ENCODE measurements at regions not wholly inside any gene's neighbourhood (a gene's known extent, or its start where the extent isn't known, plus 50 kb on each side); places are given as distances from the start of the nearest gene placed in this dataset.

- H3K4me3 ChIP-seq (ENCODE audit: low read length), result no peak overlapping the region
- no peaks in the 10 kb centered on the region for H3F3A ChIP-seq (ENCODE audit: insufficient read depth, low read length, poor library complexity, severe bottlenecking)
- no peaks in the 10 kb centered on the region for H4K20me1 ChIP-seq (ENCODE audit: insufficient read depth)
- no peaks in the 10 kb centered on the region for H3K9me3 ChIP-seq (ENCODE audit: low read length)
- no peak overlapping the region for H3K27ac ChIP-seq (ENCODE audit: low read length)
- no peak overlapping the region for H2AFZ ChIP-seq (ENCODE audit: low read depth, low read length)
- TF ChIP-seq POLR2AphosphoS5 (IDR thresholded peaks at IDR 0.05), result no peak
- TF ChIP-seq, protein P1, sequence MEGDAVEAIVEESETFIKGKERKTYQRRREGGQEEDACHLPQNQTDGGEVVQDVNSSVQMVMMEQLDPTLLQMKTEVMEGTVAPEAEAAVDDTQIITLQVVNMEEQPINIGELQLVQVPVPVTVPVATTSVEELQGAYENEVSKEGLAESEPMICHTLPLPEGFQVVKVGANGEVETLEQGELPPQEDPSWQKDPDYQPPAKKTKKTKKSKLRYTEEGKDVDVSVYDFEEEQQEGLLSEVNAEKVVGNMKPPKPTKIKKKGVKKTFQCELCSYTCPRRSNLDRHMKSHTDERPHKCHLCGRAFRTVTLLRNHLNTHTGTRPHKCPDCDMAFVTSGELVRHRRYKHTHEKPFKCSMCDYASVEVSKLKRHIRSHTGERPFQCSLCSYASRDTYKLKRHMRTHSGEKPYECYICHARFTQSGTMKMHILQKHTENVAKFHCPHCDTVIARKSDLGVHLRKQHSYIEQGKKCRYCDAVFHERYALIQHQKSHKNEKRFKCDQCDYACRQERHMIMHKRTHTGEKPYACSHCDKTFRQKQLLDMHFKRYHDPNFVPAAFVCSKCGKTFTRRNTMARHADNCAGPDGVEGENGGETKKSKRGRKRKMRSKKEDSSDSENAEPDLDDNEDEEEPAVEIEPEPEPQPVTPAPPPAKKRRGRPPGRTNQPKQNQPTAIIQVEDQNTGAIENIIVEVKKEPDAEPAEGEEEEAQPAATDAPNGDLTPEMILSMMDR (IDR thresholded peaks at IDR 0.05; ENCODE audit: poor library complexity, severe bottlenecking), result no peak
- no peak for TF ChIP-seq SMC3 (conservative IDR thresholded peaks at IDR 0.05; ENCODE audit: poor library complexity)
- TF ChIP-seq MXI1 (conservative IDR thresholded peaks at IDR 0.05; ENCODE audit: poor library complexity, severe bottlenecking), result no peak
- TF ChIP-seq EZH2 (IDR thresholded peaks at IDR 0.05; ENCODE audit: borderline replicate concordance, insufficient read depth, low read length, poor library complexity, severe bottlenecking), result no peak
- no peak for TF ChIP-seq RAD21 (conservative IDR thresholded peaks at IDR 0.05)
- no peak for TF ChIP-seq TAF1 (IDR thresholded peaks at IDR 0.05; ENCODE audit: low read depth)
- TF ChIP-seq, protein P2, sequence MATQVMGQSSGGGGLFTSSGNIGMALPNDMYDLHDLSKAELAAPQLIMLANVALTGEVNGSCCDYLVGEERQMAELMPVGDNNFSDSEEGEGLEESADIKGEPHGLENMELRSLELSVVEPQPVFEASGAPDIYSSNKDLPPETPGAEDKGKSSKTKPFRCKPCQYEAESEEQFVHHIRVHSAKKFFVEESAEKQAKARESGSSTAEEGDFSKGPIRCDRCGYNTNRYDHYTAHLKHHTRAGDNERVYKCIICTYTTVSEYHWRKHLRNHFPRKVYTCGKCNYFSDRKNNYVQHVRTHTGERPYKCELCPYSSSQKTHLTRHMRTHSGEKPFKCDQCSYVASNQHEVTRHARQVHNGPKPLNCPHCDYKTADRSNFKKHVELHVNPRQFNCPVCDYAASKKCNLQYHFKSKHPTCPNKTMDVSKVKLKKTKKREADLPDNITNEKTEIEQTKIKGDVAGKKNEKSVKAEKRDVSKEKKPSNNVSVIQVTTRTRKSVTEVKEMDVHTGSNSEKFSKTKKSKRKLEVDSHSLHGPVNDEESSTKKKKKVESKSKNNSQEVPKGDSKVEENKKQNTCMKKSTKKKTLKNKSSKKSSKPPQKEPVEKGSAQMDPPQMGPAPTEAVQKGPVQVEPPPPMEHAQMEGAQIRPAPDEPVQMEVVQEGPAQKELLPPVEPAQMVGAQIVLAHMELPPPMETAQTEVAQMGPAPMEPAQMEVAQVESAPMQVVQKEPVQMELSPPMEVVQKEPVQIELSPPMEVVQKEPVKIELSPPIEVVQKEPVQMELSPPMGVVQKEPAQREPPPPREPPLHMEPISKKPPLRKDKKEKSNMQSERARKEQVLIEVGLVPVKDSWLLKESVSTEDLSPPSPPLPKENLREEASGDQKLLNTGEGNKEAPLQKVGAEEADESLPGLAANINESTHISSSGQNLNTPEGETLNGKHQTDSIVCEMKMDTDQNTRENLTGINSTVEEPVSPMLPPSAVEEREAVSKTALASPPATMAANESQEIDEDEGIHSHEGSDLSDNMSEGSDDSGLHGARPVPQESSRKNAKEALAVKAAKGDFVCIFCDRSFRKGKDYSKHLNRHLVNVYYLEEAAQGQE (IDR thresholded peaks at IDR 0.05; ENCODE audit: borderline replicate concordance), result no peak
- H3K36me3 ChIP-seq (ENCODE audit: insufficient read depth, low read length), result no peaks in the 10 kb centered on the region
- no peaks in the 10 kb centered on the region for H3K9me2 ChIP-seq (ENCODE audit: insufficient read depth, low read length)
- H3K79me2 ChIP-seq (replicated peaks; ENCODE audit: insufficient read depth, low read length), result no peaks in the 10 kb centered on the region
- H3K4me2 ChIP-seq (ENCODE audit: low read length), result no peak overlapping the region
- H3K9ac ChIP-seq (ENCODE audit: low read length), result no peak overlapping the region
- H3K27me3 ChIP-seq (ENCODE audit: insufficient read depth, low read depth, low read length), result no peaks in the 10 kb centered on the region
These were observed 329.2 kb downstream of the HS3ST3B1 start for GRCh38 chr17:14630046-14630445.

- H3K79me2 ChIP-seq (replicated peaks; ENCODE audit: insufficient read depth, low read length), result no peaks in the 10 kb centered on the region
- H3K9ac ChIP-seq (ENCODE audit: low read length), result no peak overlapping the region
- H4K20me1 ChIP-seq (ENCODE audit: insufficient read depth), result no peaks in the 10 kb centered on the region
- no peak overlapping the region for H2AFZ ChIP-seq (ENCODE audit: low read depth, low read length)
- TF ChIP-seq TAF1 (IDR thresholded peaks at IDR 0.05; ENCODE audit: low read depth) (no peak), EZH2 (IDR thresholded peaks at IDR 0.05; ENCODE audit: borderline replicate concordance, insufficient read depth, low read length, poor library complexity, severe bottlenecking) (no peak), EP300 (conservative IDR thresholded peaks at IDR 0.05; ENCODE audit: poor library complexity, severe bottlenecking) (no peak), MXI1 (conservative IDR thresholded peaks at IDR 0.05; ENCODE audit: poor library complexity, severe bottlenecking) (no peak), RAD21 (conservative IDR thresholded peaks at IDR 0.05) (no peak), SMC3 (conservative IDR thresholded peaks at IDR 0.05; ENCODE audit: poor library complexity) (no peak), POLR2AphosphoS5 (IDR thresholded peaks at IDR 0.05) (no peak)
- TF ChIP-seq, protein P2 (IDR thresholded peaks at IDR 0.05; ENCODE audit: borderline replicate concordance), result no peak
- H3K36me3 ChIP-seq (ENCODE audit: insufficient read depth, low read length), result no peaks in the 10 kb centered on the region
- H3K27me3 ChIP-seq (ENCODE audit: insufficient read depth, low read depth, low read length), result no peaks in the 10 kb centered on the region
- no peak overlapping the region for H3K4me3 ChIP-seq (ENCODE audit: low read length)
- no peaks in the 10 kb centered on the region for H3K9me2 ChIP-seq (ENCODE audit: insufficient read depth, low read length)
- H3F3A ChIP-seq (ENCODE audit: insufficient read depth, low read length, poor library complexity, severe bottlenecking), result no peaks in the 10 kb centered on the region
- no peaks in the 10 kb centered on the region for H3K9me3 ChIP-seq (ENCODE audit: low read length)
- no peak overlapping the region for H3K4me2 ChIP-seq (ENCODE audit: low read length)
- H3K27ac ChIP-seq (ENCODE audit: low read length), result no peak overlapping the region
These were observed 321.8 kb downstream of the HS3ST3B1 start for GRCh38 chr17:14622615-14623101.

All from neural cell (in vitro differentiated cells).